ENCODE measurements at regions not wholly inside any gene's neighbourhood (a gene's known extent, or its start where the extent isn't known, plus 50 kb on each side); places are given as distances from the start of the nearest gene placed in this dataset.

DNA sequence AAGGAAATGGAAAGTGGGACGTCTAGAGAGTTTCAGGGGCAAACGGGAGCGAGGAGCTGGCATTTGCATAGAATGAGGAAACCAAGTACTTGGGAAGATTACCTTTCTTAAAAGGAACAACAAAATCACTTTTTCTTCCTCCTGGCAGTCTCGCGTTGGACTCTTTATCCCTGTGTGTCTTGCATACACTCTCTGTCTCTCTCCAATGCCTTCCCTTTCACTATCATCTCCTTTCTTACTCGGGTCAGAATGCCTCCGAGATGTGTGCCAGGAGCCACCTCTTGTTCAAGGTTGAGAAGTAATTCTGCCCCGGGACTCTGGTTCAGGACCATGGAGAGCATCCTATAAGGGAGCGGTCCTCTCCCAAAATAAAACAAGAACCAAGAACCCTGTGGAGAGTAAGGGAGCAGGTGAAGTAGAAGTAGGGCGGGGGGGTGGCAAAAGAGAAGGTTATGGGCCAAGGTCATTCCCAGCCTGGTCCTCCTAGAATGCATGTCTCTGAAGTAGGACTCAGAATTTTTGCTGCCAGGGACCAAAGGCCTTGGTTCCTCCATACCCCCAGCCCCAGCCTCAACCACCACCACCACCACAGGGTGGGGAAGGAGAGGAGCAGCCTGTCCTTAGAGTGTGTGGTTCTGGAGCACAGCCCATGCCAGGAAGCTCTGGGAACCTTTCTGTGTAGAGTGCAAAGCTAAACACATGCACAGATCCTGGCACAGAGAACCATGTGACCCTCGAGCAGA lies 72.1 kb upstream of the ARAP3 start:
- peaks cover 14% of the 10 kb centered on the region for H3K4me1 Mint-ChIP-seq (ENCODE audit: low read depth, unreplicated experiment)
- no peak overlapping the region for H3K4me3 Mint-ChIP-seq (ENCODE audit: unreplicated experiment)
- TF ChIP-seq, protein P1, sequence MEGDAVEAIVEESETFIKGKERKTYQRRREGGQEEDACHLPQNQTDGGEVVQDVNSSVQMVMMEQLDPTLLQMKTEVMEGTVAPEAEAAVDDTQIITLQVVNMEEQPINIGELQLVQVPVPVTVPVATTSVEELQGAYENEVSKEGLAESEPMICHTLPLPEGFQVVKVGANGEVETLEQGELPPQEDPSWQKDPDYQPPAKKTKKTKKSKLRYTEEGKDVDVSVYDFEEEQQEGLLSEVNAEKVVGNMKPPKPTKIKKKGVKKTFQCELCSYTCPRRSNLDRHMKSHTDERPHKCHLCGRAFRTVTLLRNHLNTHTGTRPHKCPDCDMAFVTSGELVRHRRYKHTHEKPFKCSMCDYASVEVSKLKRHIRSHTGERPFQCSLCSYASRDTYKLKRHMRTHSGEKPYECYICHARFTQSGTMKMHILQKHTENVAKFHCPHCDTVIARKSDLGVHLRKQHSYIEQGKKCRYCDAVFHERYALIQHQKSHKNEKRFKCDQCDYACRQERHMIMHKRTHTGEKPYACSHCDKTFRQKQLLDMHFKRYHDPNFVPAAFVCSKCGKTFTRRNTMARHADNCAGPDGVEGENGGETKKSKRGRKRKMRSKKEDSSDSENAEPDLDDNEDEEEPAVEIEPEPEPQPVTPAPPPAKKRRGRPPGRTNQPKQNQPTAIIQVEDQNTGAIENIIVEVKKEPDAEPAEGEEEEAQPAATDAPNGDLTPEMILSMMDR (IDR thresholded peaks at IDR 0.05; ENCODE audit: partially characterized antibody, unreplicated experiment), result no peak
- H3K27ac Mint-ChIP-seq (ENCODE audit: unreplicated experiment), result no peak overlapping the region
- H3K9me3 Mint-ChIP-seq (ENCODE audit: unreplicated experiment), result no peaks in the 10 kb centered on the region
- peaks cover 24% of the 10 kb centered on the region for H3K27me3 Mint-ChIP-seq (ENCODE audit: unreplicated experiment)
- DNase-seq, result no peak
- no peaks in the 10 kb centered on the region for H3K36me3 Mint-ChIP-seq (ENCODE audit: unreplicated experiment)

DNA sequence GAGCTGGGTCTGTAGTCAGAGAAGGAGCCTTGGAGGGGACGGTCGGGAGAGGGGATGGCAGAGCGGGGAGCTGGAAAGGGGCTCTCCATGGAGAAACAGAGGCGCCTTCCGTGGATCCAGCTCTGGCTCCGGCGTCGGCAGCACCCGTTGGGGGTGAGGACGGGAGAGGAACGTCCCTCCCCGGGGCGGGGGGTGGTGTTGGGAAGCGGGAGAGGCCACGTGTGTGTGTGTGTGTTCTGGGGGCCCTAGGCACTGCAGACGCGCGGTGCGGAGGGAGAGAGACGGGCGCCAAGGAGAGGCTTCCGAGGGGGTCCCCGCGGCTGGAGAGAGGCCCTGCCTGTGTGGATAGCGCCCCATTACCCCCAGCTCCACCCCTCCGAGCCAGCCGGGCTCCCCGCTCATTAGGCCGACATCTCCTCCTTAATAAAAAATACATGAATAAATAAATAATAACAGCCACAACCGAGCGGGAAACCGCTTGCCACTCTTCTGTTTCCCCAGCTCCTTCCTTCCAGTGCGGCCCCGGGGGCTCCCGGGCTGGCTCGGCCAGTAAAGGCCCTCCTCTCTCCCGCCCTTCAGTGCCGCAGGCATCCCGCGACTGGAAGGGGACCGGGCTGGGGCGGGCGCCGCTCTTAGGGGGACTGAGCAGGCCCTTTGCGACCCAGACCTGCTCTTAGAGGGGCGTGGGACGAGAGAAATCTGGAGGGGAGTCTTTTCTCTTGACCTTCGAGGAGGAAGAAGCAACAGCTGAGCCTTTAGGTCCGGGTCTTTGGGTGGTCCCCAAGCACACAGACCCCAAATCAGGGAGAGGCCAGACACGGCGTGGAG lies 71.3 kb upstream of the ARAP3 start:
- Mint-ChIP-seq H3K4me3 (ENCODE audit: unreplicated experiment) (no peak overlapping the region), H3K4me1 (ENCODE audit: low read depth, unreplicated experiment) (peaks cover 14% of the 10 kb centered on the region), H3K27ac (ENCODE audit: unreplicated experiment) (no peak overlapping the region), H3K27me3 (ENCODE audit: unreplicated experiment) (peaks cover 23% of the 10 kb centered on the region), H3K9me3 (ENCODE audit: unreplicated experiment) (peaks cover 2% of the 10 kb centered on the region), H3K36me3 (ENCODE audit: unreplicated experiment) (no peaks in the 10 kb centered on the region)
- TF ChIP-seq, protein P1 (IDR thresholded peaks at IDR 0.05; ENCODE audit: partially characterized antibody, unreplicated experiment), result no peak
- no peak for DNase-seq

DNA sequence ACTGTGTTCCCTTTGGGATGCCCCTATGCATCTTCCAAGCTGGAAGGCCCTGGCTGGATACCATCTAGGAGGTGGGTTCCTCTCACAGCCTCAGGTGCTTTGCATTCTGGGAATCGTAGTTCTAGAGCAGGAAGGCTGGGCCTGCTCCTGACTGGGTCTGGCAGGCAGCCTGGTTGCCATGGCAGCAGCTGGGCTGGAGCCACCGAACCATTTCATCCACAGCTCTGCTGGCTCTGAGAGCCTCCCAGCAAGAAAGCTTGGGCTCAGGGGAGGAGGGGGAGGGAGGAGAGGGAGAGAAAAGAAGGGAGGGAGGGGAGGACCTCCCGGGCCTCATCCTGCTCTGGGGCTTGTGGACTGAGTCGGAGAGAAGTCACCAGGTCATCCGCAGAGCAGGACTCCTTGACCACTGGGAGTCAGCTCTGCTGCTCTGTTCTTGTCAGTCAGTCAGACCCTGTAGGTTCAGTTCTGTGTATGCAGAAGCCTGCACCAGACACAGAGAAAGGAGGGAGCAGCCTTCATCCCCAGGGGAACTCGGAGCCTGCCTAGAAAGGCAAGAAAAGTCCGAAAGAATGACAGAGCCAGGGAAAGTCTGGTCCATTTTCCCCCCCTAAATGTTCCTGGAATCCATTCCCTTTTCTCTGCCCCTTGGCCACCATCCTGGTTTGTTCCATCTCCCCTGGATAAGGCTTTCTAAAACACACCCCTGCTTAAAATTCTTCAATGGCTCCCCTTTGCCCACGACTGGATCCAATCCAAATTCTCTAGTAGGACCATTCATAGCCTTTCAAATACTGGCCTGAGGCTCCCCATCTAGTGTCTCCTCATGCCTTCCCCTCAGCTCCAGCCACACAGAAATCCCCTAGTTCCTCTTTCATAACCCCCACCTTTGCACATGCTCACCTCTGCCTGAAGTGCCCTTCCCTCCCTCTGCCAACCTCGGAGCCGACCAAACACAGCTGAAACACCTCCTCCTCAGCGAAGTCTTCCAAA lies 65.4 kb upstream of the ARAP3 start:
- H3K9me3 Mint-ChIP-seq (ENCODE audit: unreplicated experiment), result peaks cover 5% of the 10 kb centered on the region
- peak overlapping the region; percentile 65 for H3K27ac Mint-ChIP-seq (ENCODE audit: unreplicated experiment)
- DNase-seq, result peak; percentile 88
- H3K4me1 Mint-ChIP-seq (ENCODE audit: low read depth, unreplicated experiment), result peaks cover 34% of the 10 kb centered on the region
- peaks cover 3% of the 10 kb centered on the region for H3K27me3 Mint-ChIP-seq (ENCODE audit: unreplicated experiment)
- no peaks in the 10 kb centered on the region for H3K36me3 Mint-ChIP-seq (ENCODE audit: unreplicated experiment)
- peak overlapping the region; percentile 61 for H3K4me3 Mint-ChIP-seq (ENCODE audit: unreplicated experiment)
- TF ChIP-seq, protein P1 (IDR thresholded peaks at IDR 0.05; ENCODE audit: partially characterized antibody, unreplicated experiment), result no peak

DNA sequence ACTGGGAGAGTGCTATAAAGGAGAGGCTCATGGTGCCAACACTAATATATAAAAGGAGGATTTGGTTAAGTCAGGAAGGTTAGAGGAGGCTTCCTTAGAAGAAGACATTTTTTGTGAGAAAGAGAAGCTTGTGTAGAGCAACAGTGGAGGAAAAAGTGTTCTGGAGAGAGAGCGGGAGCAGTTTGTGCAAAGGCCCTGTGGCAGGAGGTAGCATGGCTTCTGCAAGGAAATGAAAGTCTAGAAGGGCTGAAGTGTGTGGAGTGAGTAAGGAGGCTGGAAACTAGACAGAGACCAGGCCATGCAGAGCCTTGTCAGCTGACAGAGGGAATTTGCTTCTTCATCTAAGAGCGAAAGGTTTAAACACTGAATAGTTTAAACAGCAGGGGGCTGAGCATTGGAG lies 64.4 kb upstream of the ARAP3 start:
- H3K4me3 Mint-ChIP-seq (ENCODE audit: unreplicated experiment), result peak overlapping the region; percentile 13
- H3K36me3 Mint-ChIP-seq (ENCODE audit: unreplicated experiment), result no peaks in the 10 kb centered on the region
- peaks cover 5% of the 10 kb centered on the region for H3K9me3 Mint-ChIP-seq (ENCODE audit: unreplicated experiment)
- DNase-seq, result no peak
- H3K27ac Mint-ChIP-seq (ENCODE audit: unreplicated experiment), result peak overlapping the region; percentile 5
- TF ChIP-seq, protein P1 (IDR thresholded peaks at IDR 0.05; ENCODE audit: partially characterized antibody, unreplicated experiment), result no peak
- peaks cover 36% of the 10 kb centered on the region for H3K4me1 Mint-ChIP-seq (ENCODE audit: low read depth, unreplicated experiment)
- peaks cover 3% of the 10 kb centered on the region for H3K27me3 Mint-ChIP-seq (ENCODE audit: unreplicated experiment)

All from glutamatergic neuron (in vitro differentiated cells).